ENCODE measurements at regions not wholly inside any gene's neighbourhood (a gene's known extent, or its start where the extent isn't known, plus 50 kb on each side); places are given as distances from the start of the nearest gene placed in this dataset.
"Not testable (repeated sequence)": the region's sequence is repeated elsewhere in the genome, so short reads cannot be mapped to it uniquely, and the experiment has no call there.

DNA sequence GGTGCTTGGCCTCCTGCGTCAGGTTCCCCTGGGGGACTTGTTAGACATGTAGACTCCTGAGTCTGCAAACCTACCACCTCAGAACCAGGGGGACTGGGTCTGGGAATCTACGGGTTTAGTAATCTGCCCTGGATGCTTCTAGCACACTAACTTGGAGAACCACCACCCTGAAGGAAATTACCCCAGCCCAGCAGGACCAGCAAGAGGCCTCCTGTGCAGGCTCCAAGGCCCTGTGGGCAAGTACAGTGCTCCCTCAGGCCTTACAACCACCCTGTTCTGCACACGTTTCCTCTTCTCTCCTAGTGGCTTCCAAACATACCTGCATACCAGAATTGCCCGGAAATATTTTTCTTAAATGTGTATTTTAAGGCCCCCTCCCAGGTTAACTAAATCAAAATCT is 423.0 kb downstream of the FUT8 start:
- DNase-seq = no peak

DNA sequence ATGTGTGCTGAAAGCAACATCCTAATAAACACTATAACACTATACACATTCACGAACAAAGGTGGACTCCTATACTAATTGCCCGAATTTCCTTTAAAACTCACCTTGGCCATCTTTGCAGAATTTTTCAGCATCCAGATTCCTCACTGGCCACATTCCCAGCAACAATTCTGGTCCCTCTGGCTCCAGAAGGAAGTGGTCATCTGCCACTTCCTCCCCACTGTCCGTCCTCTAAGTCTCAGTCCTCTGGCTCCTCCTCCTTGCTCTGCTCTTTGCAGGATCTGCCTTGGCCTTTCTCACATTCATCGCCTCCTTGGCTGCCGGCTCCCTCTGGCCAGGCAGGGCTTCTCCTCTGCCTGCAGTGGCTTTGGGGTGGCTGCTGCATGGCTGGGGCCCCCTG is 426.0 kb downstream of the FUT8 start:
- DNase-seq = no peak

DNA sequence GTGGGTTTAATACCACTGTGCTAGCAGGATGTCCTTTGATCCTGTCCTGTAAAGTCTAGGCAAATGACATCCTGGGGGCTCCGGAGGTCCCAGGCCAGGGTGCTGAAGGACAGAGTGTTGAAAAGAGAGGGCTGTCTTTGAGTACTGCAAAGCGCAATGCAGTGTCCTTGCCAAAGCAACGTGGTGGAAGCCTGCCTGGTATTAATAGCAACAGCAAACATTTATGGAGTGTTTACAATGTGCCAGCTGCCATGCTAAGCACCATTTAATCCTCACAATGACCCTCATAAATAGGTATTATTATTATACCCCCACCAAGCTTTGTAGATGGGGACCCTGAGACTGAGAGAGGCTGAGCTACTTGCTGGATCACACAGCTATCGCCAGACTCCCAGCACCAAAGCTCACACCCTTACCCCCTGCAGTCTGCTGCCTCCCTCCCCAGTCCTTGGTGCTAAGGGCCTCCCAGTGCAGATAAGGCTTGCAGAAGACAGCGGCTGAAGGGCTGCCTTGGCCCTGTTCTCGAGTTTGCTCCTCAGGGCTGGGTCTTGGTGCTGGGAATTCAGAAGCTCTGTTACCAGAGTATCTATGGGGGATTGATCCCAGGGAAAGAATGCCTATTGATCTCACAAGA is 427.7 kb downstream of the FUT8 start:
- DNase-seq = no peak

DNA sequence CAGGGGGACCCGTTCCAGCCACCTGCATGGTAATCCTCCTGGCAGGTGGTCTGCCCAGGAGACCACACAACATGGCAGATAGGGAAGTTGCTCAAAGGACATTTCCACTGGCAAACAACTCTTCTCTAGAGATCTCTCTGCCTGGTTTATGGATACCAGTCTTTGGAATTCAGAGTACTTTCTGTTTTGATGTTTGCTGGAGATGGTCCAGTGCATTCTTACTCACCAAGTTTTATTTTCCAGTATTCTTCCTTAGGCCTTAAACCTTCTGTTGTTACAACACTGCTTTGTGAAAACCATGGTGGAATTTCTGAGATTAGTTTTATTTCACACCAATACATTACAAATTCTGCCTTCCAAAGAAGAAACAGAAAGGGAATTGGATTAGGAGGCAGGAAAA is 428.3 kb downstream of the FUT8 start:
- DNase-seq = no peak

DNA sequence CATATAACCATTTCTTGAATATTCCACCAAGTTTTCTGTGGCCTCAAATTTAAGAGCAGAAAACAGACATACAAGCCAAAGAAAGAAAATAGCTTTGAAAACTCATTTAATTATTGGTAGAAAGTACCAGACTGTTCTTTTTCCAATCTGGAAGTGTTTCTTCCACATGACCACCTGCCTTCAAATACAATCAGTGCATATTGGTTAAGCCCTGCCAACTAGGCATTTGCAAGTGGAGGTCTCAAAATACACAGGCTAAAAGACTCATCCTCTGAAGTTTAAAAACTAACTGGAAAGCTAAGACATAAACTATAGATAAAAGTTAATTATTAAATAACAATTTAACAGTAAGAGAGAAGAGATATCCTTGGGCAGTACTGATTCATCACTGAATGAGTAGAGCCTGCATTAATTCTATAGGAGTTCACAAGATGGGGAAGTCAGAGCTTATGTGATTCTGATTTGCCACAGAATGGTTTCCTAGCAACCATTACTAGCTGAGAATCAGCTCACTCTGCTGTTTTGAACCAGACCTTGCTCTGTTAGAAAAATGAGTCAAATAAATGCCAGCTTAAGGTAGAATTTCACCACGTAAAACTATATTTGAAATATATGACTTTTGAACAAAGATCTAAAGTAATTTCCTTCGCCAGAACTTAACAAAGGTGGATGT is 433.8 kb downstream of the FUT8 start:
- DNase-seq = no peak

DNA sequence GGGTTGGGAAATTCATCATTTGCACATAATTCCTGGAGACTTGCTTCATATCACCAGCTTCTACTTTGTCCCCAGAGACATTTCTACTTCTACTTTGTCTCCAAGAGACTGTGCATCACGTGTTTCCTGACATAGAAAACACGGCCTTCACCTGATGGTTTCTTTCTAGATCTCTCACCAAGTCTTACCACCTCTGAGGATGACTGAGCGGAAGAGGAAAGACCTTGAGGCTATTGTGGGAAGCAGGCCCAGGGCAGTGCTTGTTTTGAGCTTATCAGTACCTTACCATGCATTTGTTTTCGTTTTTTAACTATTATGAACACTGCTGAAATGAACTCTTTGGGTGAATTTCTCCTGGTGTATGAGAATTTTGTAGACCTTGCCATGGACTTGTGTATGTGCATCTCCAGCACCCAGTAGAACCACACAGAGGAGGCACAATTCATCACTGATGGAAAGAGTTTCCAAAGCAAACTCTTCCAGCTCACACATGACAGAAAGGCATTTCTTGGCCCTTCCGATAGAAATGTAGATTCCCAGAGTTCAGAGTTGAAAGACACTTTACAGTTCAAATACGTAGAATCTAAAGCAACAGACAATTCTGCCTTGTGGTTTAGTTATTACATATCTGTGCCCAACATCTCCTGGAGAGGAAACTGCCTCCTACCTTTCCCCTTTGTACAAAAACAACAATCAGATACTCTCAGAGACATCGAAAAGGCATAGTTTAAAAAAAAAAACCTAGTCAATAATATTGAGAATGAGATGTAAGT is 434.7 kb downstream of the FUT8 start:
- peak; percentile 70 for DNase-seq

DNA sequence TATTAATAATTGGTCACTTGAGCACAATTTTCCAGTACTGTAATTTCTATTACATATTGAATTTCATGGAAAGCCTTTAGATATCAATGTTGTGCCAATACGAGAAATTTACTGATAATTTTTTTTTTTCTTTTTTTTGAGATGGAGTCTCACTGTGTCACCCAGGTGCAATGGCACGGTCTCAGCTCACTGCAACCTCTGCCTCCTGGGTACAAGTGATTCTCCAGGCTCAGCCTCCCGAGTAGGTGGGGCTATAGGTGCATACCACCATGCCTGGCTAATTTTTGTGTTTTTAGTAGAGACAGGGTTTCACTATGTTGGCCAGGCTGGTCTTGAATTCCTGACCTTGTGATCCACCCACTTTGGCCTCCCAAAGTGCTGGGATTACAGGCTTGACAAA is 435.4 kb downstream of the FUT8 start:
- not testable (repeated sequence) for DNase-seq

DNA sequence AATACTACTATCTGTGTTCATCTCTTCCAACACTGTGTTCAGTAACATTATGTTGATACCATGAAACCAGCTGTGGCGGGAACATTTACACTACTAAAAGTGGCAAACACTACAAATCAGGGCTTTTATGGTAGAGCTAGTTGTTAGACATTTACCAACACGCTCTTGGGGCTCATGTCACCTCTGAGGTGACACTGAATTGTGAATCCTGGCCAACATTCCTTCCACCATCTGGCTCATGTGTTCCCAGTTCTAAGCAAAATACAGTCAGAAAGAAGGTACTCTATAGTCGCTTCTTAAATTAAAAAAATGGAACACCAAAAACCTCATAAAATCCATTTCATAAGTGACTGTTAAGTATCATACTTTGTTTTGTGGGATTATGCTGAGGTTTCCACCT is 436.6 kb downstream of the FUT8 start:
- no peak for DNase-seq

DNA sequence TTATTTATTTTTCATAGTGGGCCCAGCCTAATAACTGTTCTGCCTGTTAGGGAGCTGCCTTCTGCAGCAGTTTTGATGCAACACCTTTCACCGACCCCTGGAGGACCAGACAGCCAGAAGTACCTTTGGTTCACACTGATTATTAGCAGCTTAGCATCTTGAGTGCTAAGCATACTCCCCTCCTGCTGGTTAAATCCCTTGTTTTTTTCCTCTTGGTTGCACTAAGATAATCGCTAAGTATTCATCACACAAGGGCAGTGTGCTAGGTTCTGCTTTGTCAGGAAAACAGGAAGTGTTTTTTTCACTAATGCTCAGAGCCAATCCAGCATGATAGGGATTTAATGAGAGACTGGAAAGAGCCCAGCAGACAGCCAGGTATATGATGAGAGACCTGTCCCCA is 437.0 kb downstream of the FUT8 start:
- no peak for DNase-seq

DNA sequence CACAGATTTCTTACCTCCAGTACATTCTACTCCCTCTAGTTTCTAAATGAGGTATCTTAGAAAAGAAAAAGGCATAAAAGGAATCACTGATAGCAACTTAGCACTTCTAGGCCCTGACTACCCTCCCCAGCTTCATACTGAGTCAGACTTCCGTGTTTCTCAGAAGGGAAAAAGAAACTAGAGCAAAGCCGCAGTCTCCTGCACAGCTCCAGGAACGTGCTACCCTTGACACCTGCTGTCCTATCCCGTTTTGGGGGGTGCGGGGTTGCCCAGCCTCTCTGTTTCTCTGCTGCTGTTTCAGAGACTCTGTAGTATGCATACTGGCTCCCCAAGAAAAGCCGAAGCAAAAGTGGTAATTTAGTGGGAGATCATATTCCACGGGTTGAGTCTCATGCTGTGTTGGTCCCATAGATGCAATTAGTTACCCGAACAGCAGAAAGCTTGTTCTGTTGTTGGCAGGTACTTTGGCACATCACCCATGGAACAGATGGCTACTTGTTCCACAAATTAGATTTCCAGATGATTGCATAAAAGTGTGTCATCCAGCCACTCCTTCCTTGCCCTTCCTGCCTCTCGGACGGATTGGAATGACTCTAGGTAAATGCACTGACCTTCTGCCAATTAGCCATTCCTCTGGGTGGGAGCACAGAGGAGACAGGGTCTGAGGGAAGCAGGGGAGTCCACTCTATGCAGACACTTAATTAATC is 438.1 kb downstream of the FUT8 start:
- DNase-seq = peak; percentile 63

DNA sequence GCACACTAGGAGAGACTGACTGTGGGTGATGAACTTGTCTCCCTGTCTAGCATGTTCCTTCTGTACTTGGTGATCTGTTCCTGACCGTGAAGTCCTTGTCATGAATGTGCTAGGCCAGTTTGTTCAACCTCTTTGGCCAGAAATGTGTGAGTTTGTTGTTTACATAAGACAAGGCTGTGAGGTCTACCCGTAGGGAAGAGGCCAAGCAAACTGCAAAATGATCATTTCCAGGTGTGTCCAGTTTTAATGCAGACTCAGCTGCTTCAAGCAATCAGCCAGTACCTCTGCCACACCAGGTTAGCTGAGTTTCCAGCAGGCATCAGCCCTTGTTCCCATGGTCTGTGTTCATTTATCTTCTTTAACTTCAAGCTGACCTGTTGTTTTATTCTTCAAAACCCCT is 440.2 kb downstream of the FUT8 start:
- no peak for DNase-seq

DNA sequence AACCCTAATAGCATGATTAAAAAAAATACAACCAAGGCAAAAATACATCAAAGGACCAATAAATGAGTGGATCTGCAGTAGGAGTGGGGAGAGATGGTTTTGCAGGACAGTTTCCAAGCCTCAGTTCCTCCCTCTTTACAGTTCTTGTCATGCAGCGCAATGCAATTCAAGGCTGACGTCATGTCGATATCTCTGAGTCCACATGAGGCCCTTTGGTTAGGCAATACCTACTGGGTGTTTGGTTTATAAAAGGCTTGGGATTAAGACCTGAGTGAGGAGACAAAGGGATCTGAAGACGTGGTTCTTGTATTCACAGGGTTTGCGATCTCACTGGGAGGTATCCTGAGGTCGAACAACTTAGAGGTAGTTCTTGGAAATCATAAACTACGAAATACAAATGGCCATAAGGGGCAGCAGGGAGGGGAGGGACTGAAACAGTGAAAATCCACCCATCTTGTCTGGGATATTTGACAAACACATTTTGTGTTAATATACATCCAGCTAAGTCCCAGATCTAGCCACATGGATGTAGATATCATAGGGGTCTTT is 441.0 kb downstream of the FUT8 start:
- DNase-seq = no peak

DNA sequence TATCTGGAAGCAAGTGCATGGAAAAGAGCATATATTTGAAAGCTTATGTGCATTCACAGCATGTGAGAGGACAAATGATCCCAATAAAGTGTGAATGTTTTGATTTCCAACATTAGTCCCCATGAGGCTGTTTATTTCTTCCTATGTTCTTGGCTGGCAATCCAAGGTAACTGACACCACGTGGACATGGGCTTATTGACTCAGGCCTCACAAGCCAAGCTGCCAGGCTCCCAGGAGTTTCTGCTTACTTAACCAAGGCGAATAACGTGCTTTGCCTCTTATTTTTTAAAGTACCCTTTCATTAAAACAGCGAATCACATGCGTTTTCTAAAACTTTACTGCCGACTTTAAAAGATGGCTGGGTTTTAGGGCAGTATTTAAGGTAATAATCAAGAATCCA is 441.7 kb downstream of the FUT8 start:
- DNase-seq = no peak

DNA sequence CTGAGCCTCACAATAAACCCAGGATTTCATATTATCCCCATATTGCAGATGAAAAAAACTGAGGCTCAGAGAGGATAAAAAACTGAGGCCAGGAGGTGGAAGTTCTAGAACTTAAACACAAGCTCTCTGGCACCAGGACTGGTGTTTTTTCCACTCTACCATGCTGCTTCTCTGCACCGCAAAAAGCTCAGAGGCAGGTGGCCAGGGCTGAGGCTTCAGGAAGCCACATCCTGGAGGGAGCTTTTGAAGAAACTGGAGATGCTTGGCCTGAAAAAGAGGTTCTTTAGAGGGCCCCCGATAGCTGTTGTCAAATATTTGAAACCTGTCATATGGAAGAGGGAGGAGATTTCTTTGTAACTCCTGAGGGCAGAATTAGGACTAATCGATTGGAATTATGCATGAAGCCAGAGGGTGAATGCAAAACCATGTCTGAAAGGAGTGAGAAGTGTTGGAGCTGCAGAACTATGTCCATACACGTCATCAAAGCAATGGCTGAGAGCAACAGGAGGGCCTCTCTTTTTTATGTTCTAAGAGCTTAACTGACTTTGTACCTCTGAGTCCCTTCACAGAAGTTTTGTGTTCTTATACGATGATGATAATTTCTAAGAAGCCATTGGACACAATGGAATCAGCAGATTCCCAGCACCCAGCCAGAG is 448.6 kb downstream of the FUT8 start:
- DNase-seq = no peak

DNA sequence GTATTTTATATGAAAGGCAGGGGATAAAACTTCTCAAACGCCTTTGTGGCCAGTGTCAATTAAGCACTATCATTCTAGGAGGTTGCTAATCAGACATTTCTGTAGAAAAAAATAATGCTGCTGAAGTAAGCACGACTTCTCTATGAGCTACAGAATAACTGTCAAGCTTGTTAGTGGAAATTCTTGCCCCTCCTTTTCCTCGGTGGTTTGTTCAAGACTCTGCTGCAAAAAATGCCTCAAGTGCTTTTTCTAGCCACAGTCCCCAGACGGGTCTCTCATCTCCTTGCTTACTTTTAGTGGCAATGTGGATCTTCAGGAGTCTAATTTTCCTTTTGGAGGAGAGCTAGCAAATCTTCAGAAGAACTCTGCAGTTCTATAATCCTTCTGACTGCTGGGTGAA is 452.0 kb downstream of the FUT8 start:
- no peak for DNase-seq

DNA sequence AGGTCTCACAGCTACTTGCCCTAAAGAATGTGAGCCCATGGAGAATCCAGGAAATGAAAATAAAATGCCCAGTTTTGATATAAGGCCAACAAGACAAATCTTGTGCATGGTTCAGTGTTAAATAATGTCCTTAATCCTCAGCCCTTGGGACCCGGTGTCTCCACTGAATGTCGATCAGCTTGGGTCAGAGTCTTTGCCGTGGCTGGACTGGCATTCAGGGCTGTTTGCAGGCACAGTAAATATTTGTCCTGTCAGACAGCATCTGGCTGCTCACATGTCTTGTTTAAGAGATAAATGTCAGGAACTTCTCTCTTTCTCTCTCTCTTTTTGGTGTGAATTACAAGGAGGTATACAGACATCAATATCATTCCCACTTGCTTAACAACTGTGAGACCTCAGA is 452.5 kb downstream of the FUT8 start:
- DNase-seq = no peak

DNA sequence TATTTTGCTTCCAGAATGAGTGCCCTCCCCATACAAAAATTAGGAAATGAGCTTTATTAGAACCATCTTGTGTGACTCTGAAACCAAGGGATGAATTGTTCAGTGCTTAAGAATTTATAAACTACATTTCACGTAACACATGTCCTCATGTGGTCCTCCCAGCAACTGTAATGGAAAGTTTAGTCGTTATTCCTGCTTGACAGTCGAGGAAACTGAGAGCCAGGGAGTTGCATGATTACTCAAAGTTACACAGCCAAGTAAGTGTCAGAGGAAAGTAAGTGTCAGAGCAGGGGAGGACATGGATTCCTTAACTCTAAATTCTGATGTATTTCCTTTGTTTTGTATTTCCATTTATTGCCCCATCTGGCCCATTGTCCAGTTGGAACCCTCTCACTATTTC is 453.9 kb downstream of the FUT8 start:
- DNase-seq = no peak

DNA sequence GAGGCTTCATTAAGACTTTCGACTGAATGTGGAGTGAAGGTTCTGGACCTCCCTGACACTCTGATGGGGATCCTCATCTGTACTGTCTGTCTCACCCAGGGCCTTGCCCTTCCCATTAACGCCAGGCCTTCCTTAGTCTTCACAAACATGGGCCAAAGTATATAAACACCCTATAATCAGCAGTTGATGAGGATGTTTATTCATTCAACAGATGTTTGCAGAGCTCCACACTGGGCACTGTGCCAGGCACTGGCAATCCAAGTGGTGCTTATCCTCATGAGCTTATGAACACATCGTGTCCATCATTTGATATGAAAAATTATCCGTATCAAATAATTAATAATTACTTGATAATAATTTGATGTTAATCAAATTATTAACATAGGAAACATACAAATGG is 454.4 kb downstream of the FUT8 start:
- no peak for DNase-seq

DNA sequence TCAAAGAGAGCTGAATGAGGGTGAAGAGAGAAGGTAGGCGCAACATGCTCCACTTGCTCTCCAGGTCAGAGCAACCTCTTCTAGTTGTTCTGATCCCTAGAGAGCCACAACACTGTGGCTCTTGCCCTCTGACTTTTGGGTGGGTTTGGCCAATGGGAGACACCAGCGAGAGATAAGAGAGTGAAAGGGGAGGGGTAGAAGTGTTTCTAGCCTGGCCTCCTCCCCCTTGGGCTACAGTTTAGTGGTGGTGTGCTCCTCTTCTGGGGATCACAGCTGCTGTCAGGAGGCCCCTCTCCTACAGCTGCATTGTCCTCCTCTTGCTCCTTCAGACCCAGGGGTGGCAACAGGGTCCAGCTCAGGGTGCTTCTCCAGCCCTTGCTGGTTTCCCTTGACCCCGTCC is 454.8 kb downstream of the FUT8 start:
- DNase-seq = no peak

DNA sequence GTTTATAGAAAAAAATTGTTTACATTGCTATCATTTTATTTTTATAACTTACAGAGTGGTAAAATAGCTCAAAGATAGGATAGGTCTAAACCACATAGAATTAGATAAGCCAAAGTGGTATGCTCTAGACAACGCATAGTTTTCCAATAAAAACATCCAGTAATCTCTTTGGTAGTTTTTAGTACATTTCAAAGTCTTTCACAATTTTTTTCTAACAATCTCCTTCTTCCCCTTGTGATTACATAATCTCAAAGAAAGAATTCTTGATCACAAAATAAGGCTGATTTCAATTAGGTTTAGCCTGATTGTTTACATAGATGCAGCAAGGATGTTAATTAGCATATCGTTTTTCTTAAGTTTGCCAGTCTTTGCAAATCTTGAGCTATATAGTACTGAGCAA is 460.0 kb downstream of the FUT8 start:
- no peak for DNase-seq

DNA sequence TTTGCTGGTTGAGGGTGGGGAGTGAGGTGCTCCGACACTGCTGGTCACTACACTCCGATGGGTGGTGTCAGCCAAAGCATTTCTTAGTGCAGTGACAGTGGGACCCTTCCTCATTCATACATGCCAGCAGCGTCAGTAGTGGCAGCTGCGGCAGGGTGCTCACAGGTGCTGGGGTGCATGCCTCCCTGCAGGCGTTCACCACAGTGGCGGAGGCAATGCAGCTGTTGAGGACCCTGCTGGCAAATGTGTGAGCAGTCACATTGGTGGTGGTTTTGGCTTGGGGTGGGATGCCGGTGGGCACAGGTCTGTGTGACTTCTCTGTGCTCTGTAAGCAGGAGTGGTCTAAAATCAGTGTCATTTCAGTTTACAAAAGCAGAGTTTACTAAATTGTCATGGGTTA is 464.6 kb downstream of the FUT8 start:
- DNase-seq = no peak

DNA sequence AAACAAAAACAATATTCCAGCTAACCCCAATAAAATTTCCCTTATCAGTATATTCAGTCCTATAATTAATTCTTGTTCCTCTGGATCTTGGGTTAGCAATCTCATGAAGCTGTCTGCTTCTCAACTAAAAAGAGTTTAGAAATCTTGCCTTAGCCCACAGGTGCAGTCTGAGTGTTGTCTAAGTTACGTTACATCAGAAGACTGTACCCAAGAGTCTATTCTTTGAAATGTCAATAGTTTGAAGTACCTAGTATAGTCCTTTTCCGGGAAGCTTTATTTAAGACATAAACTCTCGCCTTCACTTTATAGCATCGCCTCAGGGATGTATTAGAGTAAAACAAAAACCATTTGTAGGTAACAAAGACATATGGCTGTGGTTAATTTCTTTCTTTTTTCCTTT is 465.1 kb downstream of the FUT8 start:
- no peak for DNase-seq

DNA sequence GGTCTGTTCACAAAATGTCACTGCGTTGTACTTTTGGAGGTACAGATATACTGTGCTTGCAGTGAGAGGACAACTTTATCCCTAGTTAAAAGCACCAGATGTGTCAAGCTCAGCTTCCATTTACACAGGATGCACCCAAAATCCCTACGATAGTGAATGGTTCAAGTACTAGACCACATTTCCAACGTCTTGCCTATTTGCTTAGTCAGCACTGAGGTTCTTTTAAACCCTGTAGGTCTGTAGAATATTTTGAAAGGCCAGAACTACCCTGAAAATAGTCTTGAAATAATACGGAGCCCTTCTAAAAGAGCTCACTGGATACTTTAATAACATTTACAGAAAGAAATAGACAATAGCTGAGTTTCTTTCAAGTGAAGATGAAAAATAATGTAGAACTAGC is 466.1 kb downstream of the FUT8 start:
- no peak for DNase-seq
